SU-DHL-6 (cell line): ENCODE measurements at regions not wholly inside any gene's neighbourhood (a gene's known extent, or its start where the extent isn't known, plus 50 kb on each side); places are given as distances from the start of the nearest gene placed in this dataset.

ENCODE experiments used
- H2AFZ ChIP-seq: fragments of 200-600 bp; sonication (generic); 2 replicates; pipeline ENCODE4 v1.6.1; 2014; ENCODE audit warnings: low read depth, mild to moderate bottlenecking, moderate library complexity, mixed read lengths, antibody characterized with exemption, low read length; ENCODE audit not compliant: severe bottlenecking
- H3F3A ChIP-seq: fragments of 200-600 bp; shearing (Covaris generic); 2 replicates; pipeline ENCODE4 v1.6.0; 2016; ENCODE audit warnings: antibody characterized with exemption, mild to moderate bottlenecking; ENCODE audit not compliant: insufficient read depth
- H3K27ac ChIP-seq: fragments of 200-600 bp; sonication (generic); 2 replicates; pipeline ENCODE4 v1.5.1; 2016; ENCODE audit warnings: low read depth, mild to moderate bottlenecking, low read length, moderate library complexity, mixed read lengths
- H3K27me3 ChIP-seq: fragments of 200-600 bp; sonication (generic), shearing (Covaris generic); 2 replicates; pipeline ENCODE4 v1.6.0; 2014; ENCODE audit warnings: mild to moderate bottlenecking, low read length
- H3K36me3 ChIP-seq: fragments of 200-600 bp; sonication (generic); 2 replicates; pipeline ENCODE4 v1.6.1; 2014; ENCODE audit warnings: mild to moderate bottlenecking, low read length, mixed read lengths
- H3K4me2 ChIP-seq: fragments of 300-600, 200-600 bp; shearing (Covaris generic), sonication (generic); 2 replicates; pipeline ENCODE4 v1.6.0; 2014; ENCODE audit warnings: low read length, low read depth, mild to moderate bottlenecking; ENCODE audit not compliant: poor library complexity, severe bottlenecking
- H3K4me3 ChIP-seq: fragments of 200-600 bp; sonication (generic); 2 replicates; pipeline ENCODE4 v1.5.1; 2014; ENCODE audit warnings: antibody characterized with exemption, low read length, mild to moderate bottlenecking, mixed read lengths; ENCODE audit not compliant: insufficient read depth, poor library complexity, severe bottlenecking
- H3K79me2 ChIP-seq: fragments of 200-600 bp; sonication (generic); 2 replicates; pipeline ENCODE4 v1.6.1; 2014; ENCODE audit warnings: mild to moderate bottlenecking, low read length, moderate library complexity; ENCODE audit not compliant: insufficient read depth
- H3K9ac ChIP-seq: fragments of 200-600 bp; sonication (generic); 2 replicates; pipeline ENCODE4 v1.7.0; 2014; ENCODE audit warnings: mild to moderate bottlenecking, low read length
- H3K9me2 ChIP-seq: fragments of 200-600 bp; sonication (generic); replicated peaks from 2 replicates; pipeline ENCODE4 v1.6.1; 2014; ENCODE audit warnings: low read length; ENCODE audit not compliant: insufficient read depth
- H3K9me3 ChIP-seq: fragments of 200-600 bp; sonication (generic); 2 replicates; pipeline ENCODE4 v1.6.1; 2014; ENCODE audit warnings: low read length, mixed read lengths; ENCODE audit not compliant: insufficient read depth
- H4K20me1 ChIP-seq: fragments of 200-600 bp; sonication (generic); 2 replicates; pipeline ENCODE4 v1.6.1; 2014; ENCODE audit warnings: low read depth, mild to moderate bottlenecking, antibody characterized with exemption, low read length, moderate library complexity, mixed read lengths
- CTCF ChIP-seq: fragments of 200-600 bp; sonication (generic); IDR thresholded peaks from one replicate; pipeline ENCODE4 v1.5.1; 2017; ENCODE audit warnings: antibody characterized with exemption, mild to moderate bottlenecking, low read length, moderate library complexity; ENCODE audit not compliant: insufficient read depth, poor library complexity, severe bottlenecking
- EZH2phosphoT487 ChIP-seq: fragments of 200-600 bp; sonication (generic), shearing (Covaris generic); conservative IDR thresholded peaks from 2 replicates; pipeline ENCODE4 v1.6.1; 2018; ENCODE audit warnings: mild to moderate bottlenecking, antibody characterized with exemption, low read length, moderate library complexity, mixed read lengths

- Histone ChIP-seq H3K9me2 (no peaks in the 10 kb centered on the region), H3K79me2 (no peaks in the 10 kb centered on the region), H3K27ac (no peak overlapping the region), H3K4me2 (no peak overlapping the region), H4K20me1 (no peaks in the 10 kb centered on the region), H2AFZ (no peak overlapping the region), H3K9me3 (no peaks in the 10 kb centered on the region), H3K27me3 (no peaks in the 10 kb centered on the region), H3F3A (no peaks in the 10 kb centered on the region), H3K9ac (no peak overlapping the region), H3K36me3 (no peaks in the 10 kb centered on the region), H3K4me3 (no peak overlapping the region)
- TF ChIP-seq CTCF, result no peak
- no peak for TF ChIP-seq EZH2phosphoT487
Measured at GRCh38 chr13:85243831-85244230, 555.4 kb downstream of the SLITRK6 start.

GRCh38 chr13:85241060-85241459 lies 558.2 kb downstream of the SLITRK6 start:
- Histone ChIP-seq H3K9ac (no peak overlapping the region), H3K36me3 (no peaks in the 10 kb centered on the region), H3K79me2 (no peaks in the 10 kb centered on the region), H3K9me2 (no peaks in the 10 kb centered on the region), H3K27ac (no peak overlapping the region), H3F3A (no peaks in the 10 kb centered on the region), H3K27me3 (no peaks in the 10 kb centered on the region), H3K9me3 (no peaks in the 10 kb centered on the region), H2AFZ (no peak overlapping the region), H3K4me3 (no peak overlapping the region), H3K4me2 (no peak overlapping the region), H4K20me1 (no peaks in the 10 kb centered on the region)
- no peak for TF ChIP-seq EZH2phosphoT487
- TF ChIP-seq CTCF, result no peak

GRCh38 chr13:85236413-85236812 lies 562.8 kb downstream of the SLITRK6 start:
- H3K36me3 ChIP-seq, result no peaks in the 10 kb centered on the region
- no peaks in the 10 kb centered on the region for H3K27me3 ChIP-seq
- no peaks in the 10 kb centered on the region for H4K20me1 ChIP-seq
- no peak overlapping the region for H3K27ac ChIP-seq
- no peak overlapping the region for H3K4me3 ChIP-seq
- no peak overlapping the region for H2AFZ ChIP-seq
- no peaks in the 10 kb centered on the region for H3K79me2 ChIP-seq
- H3K4me2 ChIP-seq, result no peak overlapping the region
- H3K9me3 ChIP-seq, result no peaks in the 10 kb centered on the region
- no peaks in the 10 kb centered on the region for H3F3A ChIP-seq
- no peak overlapping the region for H3K9ac ChIP-seq
- H3K9me2 ChIP-seq, result no peaks in the 10 kb centered on the region
- TF ChIP-seq CTCF (no peak), EZH2phosphoT487 (no peak)
